ENCODE measurements at regions not wholly inside any gene's neighbourhood (a gene's known extent, or its start where the extent isn't known, plus 50 kb on each side); places are given as distances from the start of the nearest gene placed in this dataset.

- no peak for TF ChIP-seq CTCF (IDR thresholded peaks at IDR 0.05)
- no peak for TF ChIP-seq POLR2A (IDR thresholded peaks at IDR 0.05)
These were observed 159.2 kb downstream of the CYLD start for GRCh38 chr16:50901062-50901461.
